SKM-1 (cell line): ENCODE measurements at regions not wholly inside any gene's neighbourhood (a gene's known extent, or its start where the extent isn't known, plus 50 kb on each side); places are given as distances from the start of the nearest gene placed in this dataset.
A peak's percentile ranks its signal among the peaks of the same experiment; 100 is the strongest.
"Not testable (repeated sequence)": the region's sequence is repeated elsewhere in the genome, so short reads cannot be mapped to it uniquely, and the experiment has no call there.

Experiments
- DNase-seq: peaks from one replicate; lab custom pipeline; 2025; ENCODE audit not compliant: unreplicated experiment; lab: John Stamatoyannopoulos, UW

DNA sequence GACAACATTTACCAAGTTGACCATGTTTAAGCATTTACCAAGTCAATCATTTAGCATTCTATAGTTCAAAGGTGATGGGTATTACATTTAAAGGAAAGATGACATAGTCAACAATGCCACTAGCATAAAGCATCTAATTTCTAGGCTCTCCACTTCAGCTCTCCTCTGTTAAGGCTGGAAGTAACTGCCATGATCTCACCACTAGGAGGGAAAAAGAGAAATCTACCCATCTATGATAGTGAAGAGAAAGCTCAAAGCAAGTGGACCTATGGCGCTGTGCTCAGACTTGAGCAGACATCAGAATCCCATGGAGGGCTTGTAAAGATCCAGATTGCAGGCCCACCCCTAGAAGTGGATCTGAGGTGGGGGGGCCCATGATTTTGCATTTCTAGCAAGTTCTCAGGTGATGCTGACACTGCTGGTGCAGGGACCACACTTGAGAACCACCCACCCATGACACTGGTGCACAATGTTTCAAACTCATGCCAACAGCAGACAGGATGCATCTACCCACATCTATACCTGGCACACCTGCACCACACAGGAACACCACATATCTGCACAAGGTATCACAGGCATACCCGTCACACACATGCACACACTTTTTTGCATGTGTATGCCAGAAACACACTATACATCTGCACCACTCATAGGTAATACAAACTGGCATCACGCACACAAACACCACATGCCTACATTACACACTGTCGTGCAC is 392.9 kb upstream of the RUNX1 start:
- no peak for DNase-seq

- DNase-seq, result no peak
Observed at GRCh38 chr21:35438643-35439404, 389.7 kb upstream of the RUNX1 start.

DNA sequence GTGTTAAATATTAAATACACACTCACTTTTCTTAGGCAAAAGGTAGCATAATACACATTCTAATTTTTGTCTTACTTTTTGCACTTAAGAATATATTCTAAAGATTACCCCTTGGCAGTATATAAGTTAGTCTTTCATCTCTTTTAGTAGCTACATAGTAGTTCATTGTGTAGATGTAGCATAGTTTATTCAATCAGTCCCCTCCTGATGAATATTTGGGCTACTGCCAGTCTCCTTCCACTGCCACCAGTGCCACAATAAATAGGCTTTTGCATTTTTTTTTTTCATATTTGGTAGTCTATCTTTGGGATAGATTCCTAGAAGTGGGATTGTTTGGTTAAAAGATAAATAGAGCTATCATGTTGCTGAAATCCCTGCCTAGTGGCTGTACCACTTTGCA is 388.8 kb upstream of the RUNX1 start:
- no peak for DNase-seq

DNA sequence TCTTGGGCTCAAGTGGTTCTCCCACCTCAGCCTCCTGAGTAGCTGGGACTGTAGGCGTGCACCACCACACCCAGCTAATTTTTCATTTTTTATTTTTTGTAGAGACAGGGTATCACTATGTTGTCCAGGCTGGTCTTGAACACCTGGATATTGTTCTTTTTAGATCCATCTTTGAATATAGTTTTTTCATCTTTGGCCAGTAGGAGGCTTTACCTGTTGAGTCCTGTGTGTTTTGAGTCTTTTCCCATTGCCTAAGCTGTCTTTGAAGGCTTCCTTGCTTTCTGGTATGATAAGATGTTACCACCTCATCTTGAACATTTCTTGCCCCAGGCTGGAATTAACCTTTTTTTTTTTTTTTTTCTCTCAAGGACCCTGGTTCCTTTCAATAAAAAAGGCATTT is 387.8 kb upstream of the RUNX1 start:
- DNase-seq, result no peak

GRCh38 chr21:35432601-35433000 is 383.5 kb upstream of the RUNX1 start:
- not testable (repeated sequence) for DNase-seq

GRCh38 chr21:35430260-35430659 is 381.2 kb upstream of the RUNX1 start:
- DNase-seq, result no peak

DNA sequence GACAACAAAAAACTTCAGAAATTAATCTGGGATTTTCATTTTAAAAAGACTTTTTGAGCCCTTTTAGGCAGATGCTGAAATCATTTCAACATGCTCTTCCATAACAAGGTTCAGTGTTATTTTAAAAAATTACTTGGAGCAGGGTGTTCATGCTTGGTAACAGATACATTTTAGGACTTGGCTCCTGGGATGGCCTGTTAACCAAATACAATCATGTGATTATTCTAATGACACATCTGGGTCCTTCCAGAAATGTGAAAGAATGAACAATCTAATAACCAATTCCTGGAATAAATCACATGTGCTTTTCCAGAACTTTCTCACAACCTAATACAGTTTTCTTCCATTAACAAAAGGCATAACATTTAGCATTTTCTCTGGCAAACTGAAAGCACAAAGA is 379.8 kb upstream of the RUNX1 start:
- no peak for DNase-seq

DNA sequence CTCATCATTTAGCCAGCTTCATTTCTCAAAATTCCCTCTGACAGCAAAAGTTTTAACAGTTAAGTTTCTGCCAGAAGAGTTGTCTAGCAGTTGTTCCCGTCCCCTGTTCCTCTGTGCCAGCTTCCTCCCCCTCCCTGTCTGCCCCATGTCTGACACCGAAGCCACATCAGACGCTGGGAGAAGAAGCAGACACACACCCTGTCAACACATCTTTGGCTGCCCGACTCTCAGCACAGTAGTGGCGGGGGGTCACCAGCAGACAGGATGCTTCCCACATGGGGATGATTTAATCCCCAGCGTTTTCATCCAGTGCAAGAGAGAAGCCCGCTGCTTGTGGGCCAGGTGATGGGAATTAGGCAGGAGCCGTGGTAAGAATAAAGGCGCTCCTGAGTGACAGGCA is 379.4 kb upstream of the RUNX1 start:
- DNase-seq, result no peak

- DNase-seq, result peak; percentile 34
Observed at GRCh38 chr21:35428001-35428320, 378.9 kb upstream of the RUNX1 start.

DNA sequence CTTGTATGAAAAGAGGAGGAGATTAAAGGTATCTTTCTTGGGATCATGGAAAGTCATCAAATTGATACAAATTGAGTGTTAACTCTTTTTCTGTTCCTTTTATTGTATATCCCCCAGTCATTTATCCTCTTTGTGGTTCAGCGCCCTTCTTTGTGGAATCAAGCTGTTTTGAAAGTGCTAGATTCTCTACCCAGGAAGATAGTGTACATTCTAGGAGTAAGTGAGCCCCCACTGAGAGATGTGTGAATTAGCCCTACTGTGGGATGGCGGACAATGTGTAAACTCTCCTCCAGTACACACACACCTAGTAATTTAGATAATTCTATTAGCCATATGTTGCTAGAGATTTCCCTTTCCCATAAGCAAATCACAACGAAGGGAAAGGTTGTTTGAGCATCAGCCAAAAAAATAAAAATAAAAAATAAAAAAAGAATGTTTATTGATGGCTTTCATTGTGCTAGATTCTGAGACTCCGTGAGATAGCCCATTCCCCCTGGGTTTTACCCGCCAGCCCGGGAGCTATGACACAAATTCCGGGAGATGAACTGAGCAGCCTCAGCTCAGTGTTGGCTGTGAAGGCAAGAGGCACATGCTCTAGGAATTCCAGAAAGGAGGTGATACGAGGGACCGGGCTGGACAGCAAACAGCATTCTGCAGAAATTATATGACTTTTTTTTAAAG is 378.4 kb upstream of the RUNX1 start:
- DNase-seq, result no peak

- no peak for DNase-seq
Observed at GRCh38 chr21:35426897-35427296, 377.8 kb upstream of the RUNX1 start.

GRCh38 chr21:35426469-35426868 is 377.4 kb upstream of the RUNX1 start:
- DNase-seq, result no peak

- no peak for DNase-seq
Observed at GRCh38 chr21:35424122-35424521, 375.0 kb upstream of the RUNX1 start.

- DNase-seq, result no peak
Observed at GRCh38 chr21:35423709-35424108, 374.6 kb upstream of the RUNX1 start.

DNA sequence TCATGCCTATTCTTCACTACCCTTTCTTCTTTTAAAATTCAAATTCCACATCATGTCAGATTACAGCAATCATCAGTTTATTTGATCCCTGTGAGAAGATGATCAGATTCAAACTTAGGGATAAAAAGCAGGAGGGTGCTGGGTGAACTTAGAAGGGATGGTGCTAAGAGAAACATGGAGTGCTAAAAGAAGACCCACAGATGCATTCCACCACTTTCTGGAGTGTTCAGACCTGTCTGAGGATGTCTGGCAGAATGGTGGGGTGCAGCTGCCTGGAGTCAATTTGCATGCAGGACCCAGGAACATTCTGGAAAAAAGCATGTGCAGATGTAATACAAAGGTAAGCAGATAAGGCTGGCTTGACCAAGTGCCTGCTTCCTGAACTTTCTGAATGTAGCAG is 372.9 kb upstream of the RUNX1 start:
- no peak for DNase-seq

DNA sequence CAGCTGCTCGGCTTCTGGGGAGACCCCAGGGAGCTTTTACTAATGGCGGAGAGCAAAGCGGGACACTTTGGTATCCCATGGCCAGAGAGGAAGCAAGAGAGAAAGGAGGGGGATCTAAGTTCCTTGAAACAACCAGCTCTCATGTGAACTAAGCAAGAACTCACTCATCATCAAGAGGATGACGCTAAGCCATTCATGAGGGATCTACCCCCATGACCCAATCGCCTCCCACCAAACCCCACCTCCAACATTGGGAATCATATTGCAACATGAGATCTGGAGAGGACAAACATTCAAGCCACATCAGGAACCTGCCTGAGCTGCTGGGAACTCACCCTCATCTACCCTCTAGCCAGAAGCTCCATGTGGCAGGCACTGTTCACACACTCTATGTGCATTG is 372.1 kb upstream of the RUNX1 start:
- no peak for DNase-seq

DNA sequence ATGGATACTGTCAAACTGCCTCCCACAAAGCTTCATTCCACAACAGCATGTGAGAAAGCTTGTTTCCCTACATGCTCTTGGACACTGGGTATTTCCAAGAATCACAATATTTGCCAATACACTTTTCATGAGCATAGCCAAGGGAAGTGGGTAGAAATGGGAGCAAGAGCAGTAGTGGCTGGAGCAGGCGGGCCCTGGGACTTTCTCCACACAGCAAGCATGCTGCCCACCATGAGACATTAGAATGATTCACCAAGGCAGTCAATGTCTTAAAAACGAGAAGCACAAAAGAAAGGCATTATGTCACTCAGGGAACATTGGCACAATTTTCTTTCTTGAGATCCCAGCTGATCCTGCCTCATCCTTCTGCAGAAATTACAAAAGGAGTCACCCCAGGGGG is 371.6 kb upstream of the RUNX1 start:
- no peak for DNase-seq

DNA sequence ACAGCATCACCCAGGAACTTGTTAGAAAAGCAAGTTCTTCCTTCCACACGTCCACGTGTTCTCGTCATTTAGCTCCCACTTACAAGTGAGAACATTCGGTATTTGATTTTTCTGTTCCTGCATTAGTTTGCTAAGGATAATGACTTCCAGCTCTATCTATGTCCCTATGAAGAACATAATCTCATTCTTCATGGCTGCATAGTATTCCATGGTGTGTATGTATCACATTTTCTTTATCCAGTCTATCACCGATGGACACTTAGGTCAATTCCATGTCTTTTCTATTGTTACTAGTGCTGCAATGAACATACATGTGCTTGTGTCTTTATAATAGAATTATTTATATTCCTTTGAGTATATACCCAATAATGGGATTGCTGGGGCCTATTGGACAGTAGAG is 368.7 kb upstream of the RUNX1 start:
- no peak for DNase-seq

- DNase-seq, result no peak
Observed at GRCh38 chr21:35416866-35417489, 367.9 kb upstream of the RUNX1 start.

DNA sequence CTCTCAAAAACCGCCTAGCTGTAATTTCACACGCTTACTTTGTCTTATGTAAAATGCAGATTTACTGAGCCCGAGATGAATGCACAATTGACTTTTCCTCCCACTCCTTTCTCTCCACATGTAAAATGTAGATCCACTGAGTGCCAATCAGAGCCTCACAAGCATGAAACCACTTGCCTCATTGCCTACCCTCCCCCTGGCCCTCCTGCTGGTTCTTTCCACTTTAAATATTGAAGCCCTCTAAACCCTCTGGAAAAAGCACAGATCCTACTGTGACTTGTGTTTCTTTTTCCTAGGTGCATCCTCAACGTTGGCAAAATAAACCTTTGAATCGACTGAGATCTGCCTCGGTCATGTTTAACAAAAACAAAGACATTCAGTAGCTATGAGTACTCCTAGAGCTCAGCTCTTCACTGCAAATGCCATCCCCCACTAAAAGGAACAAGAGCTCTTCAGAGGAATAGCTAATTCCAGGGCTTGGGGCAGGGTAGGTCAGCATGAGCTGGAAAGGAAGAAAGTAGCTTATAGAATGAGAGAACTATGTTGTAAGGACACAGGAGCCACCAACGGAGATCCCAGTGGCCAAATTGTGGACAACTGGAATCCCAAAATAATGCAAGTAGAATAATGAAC is 365.5 kb upstream of the RUNX1 start:
- no peak for DNase-seq

DNA sequence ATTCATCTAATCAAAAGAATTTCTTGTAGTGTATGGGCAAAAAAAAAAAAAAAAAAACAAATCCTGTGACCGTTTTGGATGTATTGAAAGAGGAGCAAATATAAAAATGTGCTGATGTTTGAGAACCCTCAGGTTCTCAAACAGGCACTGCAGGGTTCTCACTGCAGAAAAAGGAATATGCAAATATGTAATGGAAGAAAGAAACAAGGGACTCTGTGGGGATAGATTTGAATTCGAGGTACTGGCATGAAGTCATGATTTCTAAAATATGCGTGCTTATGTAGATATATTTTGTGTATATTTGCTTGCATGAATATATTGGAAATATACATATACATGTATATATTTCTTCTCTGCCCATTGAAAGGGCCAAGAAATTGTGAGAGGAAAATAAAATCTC is 365.0 kb upstream of the RUNX1 start:
- no peak for DNase-seq
